GM06990 (cell line): ENCODE measurements at regions not wholly inside any gene's neighbourhood (a gene's known extent, or its start where the extent isn't known, plus 50 kb on each side); places are given as distances from the start of the nearest gene placed in this dataset.

Experiments used
- DNase-seq: peaks from one replicate; pipeline ENCODE4 v3.0.0-alpha.2; 2011; ENCODE audit not compliant: insufficient read length; ENCODE audit errors: extremely low read depth
- H3K27me3 ChIP-seq: replicated peaks from 2 replicates; pipeline ENCODE4 v1.6.0; 2011; ENCODE audit warnings: low read length; ENCODE audit not compliant: control insufficient read depth, insufficient read depth
- H3K36me3 ChIP-seq: 2 replicates; pipeline ENCODE4 v1.5.1; 2011; ENCODE audit warnings: low read length; ENCODE audit not compliant: control insufficient read depth, insufficient read depth
- H3K4me3 ChIP-seq: replicated peaks from 2 replicates; pipeline ENCODE4 v1.5.1; 2011; ENCODE audit warnings: low read depth, mild to moderate bottlenecking, control low read depth, low read length
- TF ChIP-seq, protein P1 (sequence below): IDR thresholded peaks from 2 replicates; pipeline ENCODE4 v1.5.1; 2011; ENCODE audit warnings: low read length, control low read depth, mild to moderate bottlenecking, inconsistent platforms; ENCODE audit not compliant: insufficient read depth, poor library complexity, severe bottlenecking

DNA sequence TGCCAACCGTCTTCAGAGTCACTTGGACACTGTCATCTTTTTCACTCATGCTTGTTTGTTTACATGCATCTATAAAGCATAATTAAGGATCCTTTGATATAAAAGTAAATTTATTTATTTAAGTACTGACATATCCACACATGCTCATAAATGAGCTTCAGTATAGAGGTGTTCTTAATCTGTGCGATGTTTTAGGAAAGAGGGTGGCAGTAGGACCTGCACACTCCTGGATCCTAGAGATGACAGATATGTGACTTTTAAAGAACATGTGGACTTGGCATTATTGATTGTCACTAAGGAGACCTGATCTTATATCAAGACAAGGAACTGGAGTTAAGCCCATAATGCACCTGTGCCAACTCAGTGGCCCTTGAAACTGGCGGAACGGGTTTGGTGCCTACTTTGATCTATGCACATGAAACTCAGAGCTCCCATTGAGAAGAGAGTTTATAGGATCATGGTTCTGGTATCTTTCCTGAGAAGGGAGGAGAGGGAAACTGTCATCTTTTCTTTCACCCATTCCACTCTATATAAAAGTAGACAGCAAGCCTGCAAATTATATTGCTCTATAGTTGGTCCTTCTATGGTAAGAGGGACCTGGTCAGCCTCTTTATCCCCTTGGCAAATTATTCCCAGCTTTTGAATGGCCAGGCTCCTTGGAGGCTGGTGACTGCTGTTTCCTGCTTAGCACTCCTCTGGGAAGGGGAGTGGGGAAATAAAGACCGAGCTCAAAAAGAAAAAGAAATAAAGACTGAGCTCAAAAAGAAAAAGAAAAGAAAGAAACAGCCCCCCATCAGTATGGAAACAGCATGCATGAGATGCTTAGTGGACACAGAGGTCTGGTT is 57.8 kb upstream of the LIFR start:
- no peak for DNase-seq
- H3K4me3 ChIP-seq = no peak overlapping the region
- H3K27me3 ChIP-seq = no peaks in the 10 kb centered on the region; the same call in 1 of the 2 replicates
- TF ChIP-seq, protein P1, sequence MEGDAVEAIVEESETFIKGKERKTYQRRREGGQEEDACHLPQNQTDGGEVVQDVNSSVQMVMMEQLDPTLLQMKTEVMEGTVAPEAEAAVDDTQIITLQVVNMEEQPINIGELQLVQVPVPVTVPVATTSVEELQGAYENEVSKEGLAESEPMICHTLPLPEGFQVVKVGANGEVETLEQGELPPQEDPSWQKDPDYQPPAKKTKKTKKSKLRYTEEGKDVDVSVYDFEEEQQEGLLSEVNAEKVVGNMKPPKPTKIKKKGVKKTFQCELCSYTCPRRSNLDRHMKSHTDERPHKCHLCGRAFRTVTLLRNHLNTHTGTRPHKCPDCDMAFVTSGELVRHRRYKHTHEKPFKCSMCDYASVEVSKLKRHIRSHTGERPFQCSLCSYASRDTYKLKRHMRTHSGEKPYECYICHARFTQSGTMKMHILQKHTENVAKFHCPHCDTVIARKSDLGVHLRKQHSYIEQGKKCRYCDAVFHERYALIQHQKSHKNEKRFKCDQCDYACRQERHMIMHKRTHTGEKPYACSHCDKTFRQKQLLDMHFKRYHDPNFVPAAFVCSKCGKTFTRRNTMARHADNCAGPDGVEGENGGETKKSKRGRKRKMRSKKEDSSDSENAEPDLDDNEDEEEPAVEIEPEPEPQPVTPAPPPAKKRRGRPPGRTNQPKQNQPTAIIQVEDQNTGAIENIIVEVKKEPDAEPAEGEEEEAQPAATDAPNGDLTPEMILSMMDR = no peak
- no peaks in the 10 kb centered on the region for H3K36me3 ChIP-seq

DNA sequence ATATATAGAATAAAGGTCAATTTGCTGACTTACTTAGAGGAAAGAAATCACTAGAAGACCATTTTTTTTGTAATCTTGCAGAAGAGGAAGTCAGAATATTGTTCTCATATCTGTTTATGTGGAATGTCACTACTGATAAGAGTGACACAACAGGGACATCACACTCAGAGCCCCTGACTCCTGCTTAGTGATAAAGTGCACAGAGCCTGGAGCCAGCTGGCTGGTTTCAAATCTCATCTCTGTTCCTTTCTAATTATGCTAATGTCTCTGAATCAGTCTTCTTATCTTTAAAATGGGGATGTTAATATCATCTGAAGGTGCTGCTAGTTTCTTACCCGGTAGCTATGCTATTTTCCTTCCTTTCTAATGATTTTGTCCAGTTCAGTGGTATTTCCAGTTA is 58.6 kb upstream of the LIFR start:
- Histone ChIP-seq H3K27me3 (no peaks in the 10 kb centered on the region; the same call in 1 of the 2 replicates), H3K36me3 (no peaks in the 10 kb centered on the region), H3K4me3 (no peak overlapping the region)
- TF ChIP-seq, protein P1 = no peak
- DNase-seq = no peak

DNA sequence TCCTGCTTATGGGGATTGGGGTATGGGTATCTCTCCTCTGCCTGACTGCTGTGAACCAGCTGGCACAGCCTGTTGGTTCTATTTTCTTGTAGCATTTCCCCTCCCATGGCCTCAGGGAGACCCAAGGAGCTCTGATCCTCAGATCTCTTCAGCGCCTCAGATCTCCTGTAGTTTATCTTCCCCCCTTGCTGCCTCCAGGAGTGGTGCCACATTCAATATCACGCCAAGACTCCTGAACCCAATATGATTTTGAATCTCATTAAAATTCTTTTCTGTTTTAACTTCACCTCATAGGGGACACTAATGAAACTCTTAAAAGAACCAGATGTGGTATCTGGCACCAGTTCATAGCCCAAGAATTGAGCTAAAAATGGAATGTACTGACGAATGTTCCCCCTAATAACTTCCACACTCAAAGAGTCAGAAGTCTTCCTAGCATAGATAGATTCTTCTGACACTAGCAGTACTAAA is 59.6 kb upstream of the LIFR start:
- DNase-seq = no peak
- no peak overlapping the region for H3K4me3 ChIP-seq
- no peaks in the 10 kb centered on the region for H3K36me3 ChIP-seq
- TF ChIP-seq, protein P1 = no peak
- H3K27me3 ChIP-seq = no peaks in the 10 kb centered on the region; the same call in 1 of the 2 replicates

DNA sequence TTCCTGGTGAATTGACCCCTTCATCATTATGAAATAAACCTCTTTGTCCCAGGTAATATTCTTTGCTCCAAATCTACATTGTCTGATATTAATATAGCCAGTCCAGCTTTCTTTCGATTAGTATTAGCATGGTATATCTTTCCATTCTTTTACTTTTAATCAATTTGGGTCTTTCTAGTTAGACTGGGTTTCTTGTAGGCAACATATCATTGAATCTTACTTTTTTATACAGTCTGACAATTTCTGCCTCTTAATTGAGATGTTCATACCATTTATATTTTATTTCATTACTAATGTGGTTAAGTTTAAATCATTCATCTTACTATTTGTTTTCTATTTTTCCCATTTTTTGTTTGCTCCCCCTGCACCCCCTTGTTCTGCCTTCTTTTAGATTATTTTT is 61.7 kb upstream of the LIFR start:
- H3K4me3 ChIP-seq = no peak overlapping the region
- TF ChIP-seq, protein P1 = no peak
- H3K27me3 ChIP-seq = no peaks in the 10 kb centered on the region
- DNase-seq = no peak
- H3K36me3 ChIP-seq = no peaks in the 10 kb centered on the region

DNA sequence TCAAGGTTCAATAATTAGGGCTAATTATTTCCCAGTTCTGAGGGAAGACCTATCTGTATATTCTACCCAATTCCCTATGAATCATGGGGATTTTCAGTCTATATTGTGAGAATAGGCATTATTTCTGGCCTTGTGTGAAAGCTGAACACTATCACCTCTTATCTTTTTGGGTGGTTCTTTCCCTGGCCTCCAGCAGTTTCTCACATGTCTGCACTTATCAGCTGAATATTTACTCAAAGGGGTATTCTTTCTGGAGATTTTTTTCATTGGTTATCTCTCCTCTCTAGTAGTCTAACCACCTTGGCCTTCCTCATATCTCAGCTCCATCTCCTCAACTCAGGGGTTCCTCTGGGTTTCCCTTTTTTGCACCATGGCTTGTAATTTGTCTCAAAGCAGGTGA is 64.9 kb upstream of the LIFR start:
- no peaks in the 10 kb centered on the region for H3K27me3 ChIP-seq
- TF ChIP-seq, protein P1 = no peak
- H3K36me3 ChIP-seq = no peaks in the 10 kb centered on the region
- H3K4me3 ChIP-seq = no peak overlapping the region
- DNase-seq = no peak
